Islet of Langerhans (tissue), 1 donor: ENCODE measurements at regions not wholly inside any gene's neighbourhood (a gene's known extent, or its start where the extent isn't known, plus 50 kb on each side); places are given as distances from the start of the nearest gene placed in this dataset.
A peak's percentile ranks its signal among the peaks of the same experiment; 100 is the strongest.
"Not testable (repeated sequence)": the region's sequence is repeated elsewhere in the genome, so short reads cannot be mapped to it uniquely, and the experiment has no call there.

Experiments
- FAIRE-seq: peaks from one replicate; lab custom pipeline; 2011; peaks lifted over from hg19 to GRCh38; lab: Jason Lieb, UNC

- no peak for FAIRE-seq
These were observed 398.4 kb downstream of the BCKDHB start for GRCh38 chr6:80504882-80505281.

GRCh38 chr6:80503660-80504059 is 397.2 kb downstream of the BCKDHB start:
- FAIRE-seq = no peak

GRCh38 chr6:80502871-80503270 is 396.4 kb downstream of the BCKDHB start:
- FAIRE-seq = no peak

GRCh38 chr6:80501636-80502035 is 395.2 kb downstream of the BCKDHB start:
- no peak for FAIRE-seq

GRCh38 chr6:80497696-80498486 is 391.4 kb downstream of the BCKDHB start:
- FAIRE-seq = not testable (repeated sequence)

GRCh38 chr6:80489911-80490635 is 383.6 kb downstream of the BCKDHB start:
- FAIRE-seq = no peak

GRCh38 chr6:80488190-80488589 is 381.7 kb downstream of the BCKDHB start:
- no peak for FAIRE-seq

GRCh38 chr6:80485494-80485893 is 379.0 kb downstream of the BCKDHB start:
- FAIRE-seq = not testable (repeated sequence)

- FAIRE-seq = no peak
These were observed 375.6 kb downstream of the BCKDHB start for GRCh38 chr6:80482056-80482455.

- no peak for FAIRE-seq
These were observed 374.1 kb downstream of the BCKDHB start for GRCh38 chr6:80480421-80481157.

GRCh38 chr6:80478030-80478429 is 371.6 kb downstream of the BCKDHB start:
- FAIRE-seq = no peak

GRCh38 chr6:80477591-80477990 is 371.1 kb downstream of the BCKDHB start:
- FAIRE-seq = no peak

GRCh38 chr6:80472271-80472670 is 365.8 kb downstream of the BCKDHB start:
- no peak for FAIRE-seq

GRCh38 chr6:80469977-80470376 is 363.5 kb downstream of the BCKDHB start:
- FAIRE-seq = no peak

- peak; percentile 33 for FAIRE-seq
These were observed 361.9 kb downstream of the BCKDHB start for GRCh38 chr6:80468398-80468797.

- no peak for FAIRE-seq
These were observed 360.9 kb downstream of the BCKDHB start for GRCh38 chr6:80467408-80467807.

GRCh38 chr6:80466981-80467380 is 360.5 kb downstream of the BCKDHB start:
- no peak for FAIRE-seq

GRCh38 chr6:80465513-80465912 is 359.0 kb downstream of the BCKDHB start:
- no peak for FAIRE-seq

GRCh38 chr6:80464901-80465300 is 358.4 kb downstream of the BCKDHB start:
- no peak for FAIRE-seq

- FAIRE-seq = no peak
These were observed 356.7 kb downstream of the BCKDHB start for GRCh38 chr6:80463197-80463596.

GRCh38 chr6:80460257-80460865 is 353.9 kb downstream of the BCKDHB start:
- no peak for FAIRE-seq

GRCh38 chr6:80457439-80457933 is 351.0 kb downstream of the BCKDHB start:
- peak; percentile 85 for FAIRE-seq
